Kidney (tissue), 13 donors: ENCODE measurements at regions not wholly inside any gene's neighbourhood (a gene's known extent, or its start where the extent isn't known, plus 50 kb on each side); places are given as distances from the start of the nearest gene placed in this dataset.
"Not testable (repeated sequence)": the region's sequence is repeated elsewhere in the genome, so short reads cannot be mapped to it uniquely, and the experiment has no call there.

Source experiments
- DNase-seq, 5 donors: peaks; one replicate each; pipeline ENCODE4 v3.0.0-alpha.2; 2013 to 2020
- FAIRE-seq: peaks from 2 replicates; lab custom pipeline; 2012; peaks lifted over from hg19 to GRCh38; lab: Jason Lieb, UNC
- H3K27ac ChIP-seq, 2 donors: one replicate each; pipeline ENCODE4 v1.7.0; 2013; ENCODE audit warnings: low read depth in 2 of 2, low read length in 2 of 2, inconsistent platforms in 1 of 2
- H3K27me3 ChIP-seq: one replicate; pipeline ENCODE4 v1.7.1; 2013; ENCODE audit warnings: low read length, inconsistent platforms; ENCODE audit not compliant: control insufficient read depth, insufficient read depth
- H3K36me3 ChIP-seq, 3 donors: one replicate each; pipeline versions ENCODE4 v1.7.0 to v1.7.1; 2013; ENCODE audit warnings: low read length in 3 of 3, control low read depth in 1 of 3, inconsistent platforms in 1 of 3; ENCODE audit not compliant: insufficient read depth in 3 of 3, control insufficient read depth in 2 of 3
- H3K4me1 ChIP-seq, 3 donors: one replicate each; pipeline versions ENCODE4 v1.7.0 to v1.7.1; 2013; ENCODE audit warnings: low read length in 3 of 3, inconsistent platforms in 1 of 3, low read depth in 1 of 3; ENCODE audit not compliant: control insufficient read depth in 2 of 3, insufficient read depth in 2 of 3
- H3K4me3 ChIP-seq, 3 donors: one replicate each; pipeline versions ENCODE4 v1.7.0 to v1.8.1; 2013; ENCODE audit warnings: low read length in 3 of 3, control low read depth in 1 of 3, inconsistent platforms in 1 of 3
- H3K9ac ChIP-seq, 3 donors: one replicate each; pipeline versions ENCODE4 v1.7.0 to v1.7.1; 2013; ENCODE audit warnings: low read length in 3 of 3, control low read depth in 1 of 3, inconsistent platforms in 1 of 3
- H3K9me3 ChIP-seq, 3 donors: one replicate each; pipeline versions ENCODE4 v1.7.0 to v1.7.1; 2013; ENCODE audit warnings: low read length in 3 of 3, control low read depth in 1 of 3, inconsistent platforms in 1 of 3; ENCODE audit not compliant: control insufficient read depth in 2 of 3, insufficient read depth in 1 of 3
- intact Hi-C: fragments of 100-400 bp; cut with DNase I; formaldehyde crosslinking; loops from one replicate; pipeline ENCODE4 v1.11.1; 2022
- TF ChIP-seq, protein P1 (sequence below): IDR thresholded peaks from 3 replicates; pipeline ENCODE4 v1.5.1; 2012; ENCODE audit warnings: mild to moderate bottlenecking, moderate library complexity, borderline replicate concordance; ENCODE audit not compliant: insufficient read depth; ENCODE audit errors: extremely low read depth
- donor health status: control.
- donor health status: control.
- donor health status: control.
- donor health status: control.
- donor health status: control.
- donor health status: DM: yes; HTN: yes; CAD: no.
- donor health status: Normal renal cell carcinoma (clear cell type).

DNA sequence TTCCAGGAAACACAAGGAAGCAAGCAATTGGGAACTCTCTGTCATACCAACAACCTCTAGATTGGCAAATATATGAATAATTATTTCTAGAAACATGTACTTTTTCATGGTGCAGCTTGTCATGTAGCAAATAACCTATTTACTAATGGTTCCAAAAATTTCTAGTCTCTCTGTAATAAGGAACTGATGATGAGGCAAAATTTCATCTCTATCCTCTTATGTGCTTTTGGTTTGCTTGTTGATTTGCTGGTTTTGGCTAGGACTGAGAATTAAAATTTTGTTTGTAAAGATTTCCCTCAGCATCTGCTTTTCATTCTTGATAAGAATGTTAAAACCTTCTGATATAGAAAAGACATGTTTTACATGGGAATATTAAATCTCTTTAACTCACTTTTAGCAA, 123.2 kb upstream of the UFM1 start:
- intact Hi-C loops = no loop called here
- H3K36me3 ChIP-seq = no peaks in the 10 kb centered on the region
- FAIRE-seq (no peak), DNase-seq (no peak)
- no peak overlapping the region for H3K9ac ChIP-seq
- TF ChIP-seq, protein P1, sequence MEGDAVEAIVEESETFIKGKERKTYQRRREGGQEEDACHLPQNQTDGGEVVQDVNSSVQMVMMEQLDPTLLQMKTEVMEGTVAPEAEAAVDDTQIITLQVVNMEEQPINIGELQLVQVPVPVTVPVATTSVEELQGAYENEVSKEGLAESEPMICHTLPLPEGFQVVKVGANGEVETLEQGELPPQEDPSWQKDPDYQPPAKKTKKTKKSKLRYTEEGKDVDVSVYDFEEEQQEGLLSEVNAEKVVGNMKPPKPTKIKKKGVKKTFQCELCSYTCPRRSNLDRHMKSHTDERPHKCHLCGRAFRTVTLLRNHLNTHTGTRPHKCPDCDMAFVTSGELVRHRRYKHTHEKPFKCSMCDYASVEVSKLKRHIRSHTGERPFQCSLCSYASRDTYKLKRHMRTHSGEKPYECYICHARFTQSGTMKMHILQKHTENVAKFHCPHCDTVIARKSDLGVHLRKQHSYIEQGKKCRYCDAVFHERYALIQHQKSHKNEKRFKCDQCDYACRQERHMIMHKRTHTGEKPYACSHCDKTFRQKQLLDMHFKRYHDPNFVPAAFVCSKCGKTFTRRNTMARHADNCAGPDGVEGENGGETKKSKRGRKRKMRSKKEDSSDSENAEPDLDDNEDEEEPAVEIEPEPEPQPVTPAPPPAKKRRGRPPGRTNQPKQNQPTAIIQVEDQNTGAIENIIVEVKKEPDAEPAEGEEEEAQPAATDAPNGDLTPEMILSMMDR = no peak
- H3K27me3 ChIP-seq = no peaks in the 10 kb centered on the region
- no peaks in the 10 kb centered on the region for H3K9me3 ChIP-seq
- H3K27ac ChIP-seq = no peak overlapping the region
- H3K4me3 ChIP-seq = no peak overlapping the region
- H3K4me1 ChIP-seq = no peaks in the 10 kb centered on the region

DNA sequence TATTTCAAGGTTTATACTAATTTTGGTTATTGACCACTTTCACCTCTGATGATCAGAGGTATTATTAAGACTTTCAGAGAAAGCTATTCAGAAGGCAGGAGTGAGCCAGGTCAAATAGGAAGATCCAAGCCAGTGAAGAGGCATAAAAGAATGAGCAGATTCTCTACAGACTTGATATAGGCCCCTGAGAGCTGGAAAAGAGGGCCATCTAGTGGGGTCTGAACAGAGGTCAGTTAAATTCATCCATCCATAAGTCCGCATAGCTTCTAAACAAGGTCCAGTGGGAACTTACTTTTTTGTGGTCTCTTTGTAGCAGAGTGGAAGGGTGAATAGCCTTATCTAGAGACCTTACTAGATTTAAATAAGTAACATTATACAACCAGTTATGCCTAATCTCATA, 126.6 kb upstream of the UFM1 start:
- Histone ChIP-seq H3K9ac (no peak overlapping the region), H3K4me1 (no peaks in the 10 kb centered on the region), H3K4me3 (no peak overlapping the region), H3K27me3 (no peaks in the 10 kb centered on the region), H3K36me3 (no peaks in the 10 kb centered on the region), H3K9me3 (no peaks in the 10 kb centered on the region), H3K27ac (no peak overlapping the region)
- FAIRE-seq = no peak
- TF ChIP-seq, protein P1 = no peak
- peak in 3 of 5 donors; percentile 35 to 67 (median 50) for DNase-seq
- intact Hi-C loops = no loop called here

DNA sequence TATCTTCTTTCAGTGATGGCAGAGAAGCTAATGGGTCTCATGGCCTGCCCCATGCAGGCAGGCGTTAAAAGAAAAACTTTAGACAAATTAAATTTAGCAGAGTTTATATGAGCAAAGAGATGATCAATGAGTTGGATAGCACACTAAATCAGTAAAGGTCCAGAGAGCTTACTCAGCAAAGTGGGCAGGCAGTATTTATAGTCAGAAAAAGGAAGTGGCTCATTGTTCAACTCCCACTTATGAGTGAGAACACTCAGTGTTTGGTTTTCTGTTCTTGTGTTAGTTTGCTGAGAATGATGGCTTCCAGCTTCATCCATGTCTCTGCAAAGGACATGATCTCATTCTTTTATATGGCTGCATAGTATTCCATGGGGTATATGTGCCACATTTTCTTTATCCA, 128.5 kb upstream of the UFM1 start:
- H3K36me3 ChIP-seq, H3K9me3 ChIP-seq, intact Hi-C loops, DNase-seq, H3K4me3 ChIP-seq, H3K27me3 ChIP-seq, H3K4me1 ChIP-seq, H3K9ac ChIP-seq, H3K27ac ChIP-seq, FAIRE-seq: not testable (repeated sequence)

DNA sequence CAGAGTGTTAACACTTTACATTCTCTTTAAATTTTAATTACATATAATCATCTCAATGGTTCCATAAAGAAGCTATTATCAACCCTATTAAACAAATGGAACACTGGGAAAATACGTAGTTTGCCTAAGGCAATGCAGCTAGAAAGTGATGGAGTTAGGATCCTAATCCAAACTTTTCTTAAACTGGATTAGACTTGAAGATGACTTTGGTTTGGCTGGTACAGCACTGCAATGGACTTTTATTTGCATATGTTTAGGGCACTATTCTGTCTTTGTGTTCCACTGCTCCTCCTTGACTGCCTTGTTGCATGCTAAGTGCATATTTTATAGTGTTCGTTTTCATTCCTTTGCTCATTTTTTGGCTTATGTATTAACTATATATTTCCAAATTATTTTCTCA, 133.5 kb upstream of the UFM1 start:
- Histone ChIP-seq H3K27me3 (no peaks in the 10 kb centered on the region), H3K9ac (no peak overlapping the region), H3K27ac (no peak overlapping the region), H3K4me3 (no peak overlapping the region), H3K4me1 (no peaks in the 10 kb centered on the region), H3K36me3 (no peaks in the 10 kb centered on the region), H3K9me3 (peaks cover 0 to 3% (median 0%) of the 10 kb centered on the region in 3 donors)
- FAIRE-seq (no peak), DNase-seq (no peak)
- TF ChIP-seq, protein P1 = no peak
- intact Hi-C loops = no loop called here
